HG03095 (cell line): ENCODE measurements at regions not wholly inside any gene's neighbourhood (a gene's known extent, or its start where the extent isn't known, plus 50 kb on each side); places are given as distances from the start of the nearest gene placed in this dataset.
A peak's percentile ranks its signal among the peaks of the same experiment; 100 is the strongest.
"Not testable (repeated sequence)": the region's sequence is repeated elsewhere in the genome, so short reads cannot be mapped to it uniquely, and the experiment has no call there.

Experiments
- ATAC-seq: cut with Tn5 transposase; IDR thresholded peaks from one replicate; pipeline ENCODE4 v1.9.1; 2021; ENCODE audit warnings: moderate library complexity; ENCODE audit not compliant: unreplicated experiment

DNA sequence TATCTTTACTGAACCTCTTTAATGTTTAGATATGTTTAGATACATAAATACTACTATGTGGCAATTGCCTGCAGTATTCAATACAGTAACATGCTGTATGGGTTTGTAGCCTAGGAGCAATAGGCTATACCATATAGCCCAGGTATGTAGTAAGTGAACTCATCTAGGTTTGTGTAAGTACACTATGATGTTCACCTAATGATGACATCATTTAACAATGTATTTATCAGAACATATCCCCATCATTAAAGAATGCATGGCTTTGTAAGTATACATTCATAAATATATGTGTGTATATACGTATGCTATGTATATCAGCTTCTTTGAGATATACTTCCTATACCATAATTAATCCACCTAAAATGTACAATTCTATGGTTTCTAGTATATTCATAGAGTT lies 631.2 kb upstream of the MAN1A1 start:
- ATAC-seq, result no peak

DNA sequence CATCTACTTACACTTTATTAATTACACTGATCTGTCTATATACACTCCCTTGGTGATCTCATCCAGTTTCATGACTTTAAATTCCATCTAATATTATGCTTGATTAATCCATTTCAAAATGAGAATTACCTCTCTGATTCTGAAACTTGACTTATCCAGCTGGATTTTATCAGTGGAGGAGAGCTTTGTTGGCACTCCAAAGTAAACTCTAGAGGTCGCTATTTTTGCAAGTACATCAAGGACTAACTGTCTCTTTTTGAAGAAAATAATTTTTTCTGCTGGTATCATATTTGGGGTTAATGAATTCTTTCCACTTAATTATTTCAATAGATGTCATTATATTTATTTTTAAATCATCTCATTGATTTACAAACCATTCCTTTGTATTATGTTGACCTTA lies 630.3 kb upstream of the MAN1A1 start:
- ATAC-seq, result no peak

DNA sequence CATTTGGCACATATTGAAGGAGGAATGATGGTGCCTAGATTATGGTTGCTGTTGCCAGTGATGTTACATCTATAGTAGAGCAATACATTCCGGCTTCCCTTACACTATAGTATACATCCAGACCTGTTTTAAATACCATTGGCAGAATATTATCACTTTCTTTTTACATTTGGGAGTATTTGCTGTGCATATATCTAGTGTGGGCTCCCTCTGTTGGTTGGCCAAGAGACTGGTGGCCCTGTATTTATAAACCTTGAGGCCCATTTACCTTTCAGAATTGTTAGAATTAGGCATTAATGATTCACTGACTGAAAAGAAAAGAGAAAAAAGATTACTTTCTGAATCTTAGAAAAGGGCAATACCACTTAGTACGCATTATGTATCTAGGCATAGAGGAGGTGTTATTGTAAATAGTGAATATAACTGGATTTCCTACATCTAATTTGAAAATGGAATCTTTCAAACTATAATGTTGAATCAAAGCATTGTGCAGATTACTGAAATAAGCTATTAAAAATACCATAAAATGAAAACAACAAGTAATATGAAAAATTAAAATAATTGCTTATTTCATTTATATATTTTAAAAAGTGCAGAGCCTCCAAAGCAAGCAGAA lies 628.8 kb upstream of the MAN1A1 start:
- ATAC-seq, result peak; percentile 66

DNA sequence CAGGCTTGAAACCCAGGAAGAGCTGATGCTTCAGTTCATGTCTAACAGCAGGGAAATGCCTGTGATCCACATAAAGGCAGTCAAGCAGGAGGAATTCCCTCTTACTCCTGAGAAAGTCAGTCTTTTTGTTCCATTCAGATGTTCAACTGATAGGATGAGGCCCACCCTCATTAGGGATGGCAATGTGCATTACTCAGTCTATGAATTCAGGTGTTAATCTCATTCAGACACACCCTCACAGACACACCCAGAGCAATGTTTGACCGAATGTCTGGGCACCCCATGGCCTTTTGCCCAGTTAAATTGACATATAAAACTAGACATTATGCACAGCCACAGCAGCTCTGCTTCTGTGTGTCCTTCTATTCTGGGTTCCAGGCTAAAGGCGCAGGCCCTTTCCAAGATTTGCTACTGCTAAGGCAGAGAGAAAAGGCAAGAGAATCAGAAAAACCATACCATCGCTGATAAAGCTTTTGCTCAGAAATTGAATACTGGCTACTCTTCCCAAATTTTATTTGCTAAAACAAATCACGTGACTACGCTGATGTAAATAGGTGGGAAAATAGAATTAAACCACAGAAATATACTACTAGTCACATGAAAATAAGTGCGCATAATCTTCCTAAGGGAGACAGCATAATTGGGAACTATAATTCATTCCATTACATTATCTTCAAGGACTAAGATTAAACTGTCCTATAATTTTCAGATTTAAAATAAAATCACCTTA lies 625.0 kb upstream of the MAN1A1 start:
- no peak for ATAC-seq

DNA sequence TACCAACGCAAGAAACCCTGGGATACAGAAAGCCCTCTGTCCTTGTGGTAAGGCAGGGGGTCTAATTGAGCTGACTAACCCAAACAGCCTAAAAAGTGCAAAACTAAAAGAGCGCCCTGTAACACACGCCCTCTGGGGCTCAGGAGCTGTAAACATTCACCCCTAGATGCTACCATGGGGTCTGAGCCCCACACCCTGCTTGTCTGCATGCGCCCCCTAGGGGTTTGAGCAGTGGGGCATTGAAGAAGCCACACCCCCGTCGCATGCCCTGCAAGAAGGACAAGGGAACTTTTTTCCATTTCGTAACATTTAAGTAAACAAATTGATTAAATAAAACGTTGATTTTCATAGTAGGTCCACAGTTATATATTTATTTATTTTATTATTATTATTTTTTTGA lies 616.9 kb upstream of the MAN1A1 start:
- ATAC-seq, result peak; percentile 81

DNA sequence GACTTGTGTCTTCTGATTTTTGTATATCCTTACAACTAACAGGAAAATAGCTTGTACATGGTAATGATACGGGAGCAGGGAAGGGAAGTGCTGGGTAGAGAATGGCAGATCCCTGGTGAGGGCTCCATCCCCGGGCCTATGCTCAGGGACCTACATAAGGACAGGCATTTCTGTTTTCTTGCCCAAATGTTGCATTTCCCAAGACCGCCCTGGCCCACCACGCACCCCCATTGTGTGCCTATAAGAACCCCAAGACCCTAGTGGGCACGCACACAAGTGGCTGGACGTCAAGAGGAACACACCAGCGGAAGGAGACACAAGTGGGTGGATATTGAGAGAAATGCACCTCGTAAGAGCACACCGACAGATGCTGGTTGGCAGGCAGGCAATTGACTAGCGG lies 616.3 kb upstream of the MAN1A1 start:
- ATAC-seq, result no peak

DNA sequence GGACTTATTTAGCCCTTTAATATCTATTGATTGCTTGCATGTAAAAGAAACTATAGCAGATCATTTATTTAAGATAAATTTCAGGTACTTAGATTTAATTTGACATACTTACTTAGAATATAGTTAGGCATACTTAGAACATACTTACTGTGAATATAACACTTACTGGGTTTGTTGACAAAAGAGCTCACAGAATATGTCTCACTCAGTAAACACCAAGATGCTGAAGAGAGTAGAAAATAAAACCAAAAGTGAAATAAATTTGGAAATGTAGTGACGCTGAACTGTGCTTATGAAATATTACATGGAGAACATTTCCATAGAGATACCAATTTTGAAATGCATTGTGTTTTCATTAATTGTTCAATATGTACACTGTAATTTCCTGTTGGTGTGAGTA lies 615.4 kb upstream of the MAN1A1 start:
- ATAC-seq, result no peak

DNA sequence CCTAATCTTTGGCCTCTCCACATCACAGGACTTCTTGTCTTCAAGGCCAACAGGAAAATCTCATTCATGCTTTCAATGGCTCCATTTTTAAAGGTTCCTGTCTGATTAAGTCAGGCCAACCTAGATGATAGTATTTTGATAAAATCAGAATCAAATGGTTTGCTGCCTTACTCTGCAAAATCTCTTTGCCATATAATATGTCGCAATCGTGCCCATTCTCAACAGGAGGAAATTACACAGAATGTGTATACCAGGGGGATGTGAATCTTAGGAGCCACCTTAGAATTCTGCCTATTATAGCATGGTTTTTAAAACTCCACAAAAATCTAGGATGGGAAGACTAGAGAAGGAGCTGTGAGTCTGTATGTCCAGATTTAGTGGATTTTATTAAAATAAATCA lies 612.9 kb upstream of the MAN1A1 start:
- no peak for ATAC-seq

DNA sequence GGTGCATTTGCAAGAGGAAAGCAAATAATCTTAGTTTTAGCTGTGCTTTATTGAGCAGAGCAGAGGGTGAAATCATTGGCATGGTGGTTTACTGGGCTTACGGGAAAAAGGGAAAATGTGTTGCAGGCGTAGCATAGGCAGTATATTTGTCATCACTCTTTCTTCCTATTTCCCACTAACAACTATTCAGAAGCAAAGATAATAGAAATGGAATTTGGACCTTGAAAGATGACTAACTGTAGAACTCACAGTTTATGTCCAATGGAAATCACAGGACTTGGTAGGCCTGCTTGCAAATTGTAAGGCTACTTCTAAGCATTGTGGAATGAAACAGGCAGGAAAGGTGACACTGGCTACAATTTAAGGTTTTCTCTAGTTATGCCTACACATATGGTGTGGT lies 611.9 kb upstream of the MAN1A1 start:
- no peak for ATAC-seq

DNA sequence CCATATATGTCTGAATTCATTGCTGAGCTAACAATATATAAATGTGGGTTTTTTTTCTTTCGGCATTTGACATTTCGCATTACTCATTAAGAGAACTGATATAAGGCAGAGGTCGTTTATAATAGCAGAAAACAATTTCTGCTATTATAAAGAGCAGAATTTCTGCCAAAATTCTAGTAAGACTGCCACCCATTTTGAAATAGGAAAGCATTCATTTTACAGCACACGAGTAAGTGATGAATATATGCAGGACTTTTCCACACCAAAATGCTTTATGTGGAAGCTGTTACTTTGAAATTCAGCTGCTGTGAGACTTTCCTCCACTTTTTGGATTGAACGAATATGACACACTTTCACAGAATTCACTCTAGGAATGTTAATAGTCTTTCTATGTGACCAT lies 610.9 kb upstream of the MAN1A1 start:
- no peak for ATAC-seq

DNA sequence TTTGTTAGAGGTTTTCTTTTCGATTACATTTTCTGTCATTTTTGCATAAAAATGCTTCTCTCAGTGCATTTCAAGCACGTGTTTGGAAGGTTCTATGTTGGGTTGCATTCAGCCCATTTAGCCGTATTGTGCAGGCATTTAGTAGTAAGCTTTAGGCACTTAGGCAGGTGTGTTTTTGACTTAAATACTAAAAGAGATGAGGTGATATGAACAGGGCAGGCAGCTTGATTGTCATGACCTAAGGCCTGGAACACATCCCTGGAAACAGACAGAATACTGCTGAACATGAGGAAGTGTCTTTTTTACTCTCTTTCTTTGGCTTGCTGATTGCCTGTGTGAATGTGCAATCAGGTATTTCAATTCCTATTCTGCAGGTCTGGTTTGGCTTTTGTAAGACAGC lies 610.5 kb upstream of the MAN1A1 start:
- ATAC-seq, result no peak

DNA sequence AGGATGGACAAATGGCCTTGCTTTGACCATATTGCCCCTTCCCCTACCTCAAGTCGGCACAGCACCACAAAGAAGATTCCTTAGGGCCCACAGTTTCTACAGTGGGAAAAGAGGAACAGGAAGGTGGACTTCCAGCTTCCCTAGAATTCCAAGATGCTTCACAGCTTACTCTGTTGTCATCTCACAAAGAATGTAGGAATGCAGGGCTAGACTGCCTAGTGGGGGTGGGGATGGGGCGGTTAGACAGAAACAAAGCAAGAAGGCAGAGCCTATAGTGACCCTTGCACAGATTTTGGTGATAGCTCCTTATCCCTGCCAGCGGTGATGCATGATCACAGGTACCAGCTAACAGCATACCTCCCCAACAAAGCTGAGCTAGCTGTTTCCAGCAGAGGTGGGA lies 607.6 kb upstream of the MAN1A1 start:
- no peak for ATAC-seq

DNA sequence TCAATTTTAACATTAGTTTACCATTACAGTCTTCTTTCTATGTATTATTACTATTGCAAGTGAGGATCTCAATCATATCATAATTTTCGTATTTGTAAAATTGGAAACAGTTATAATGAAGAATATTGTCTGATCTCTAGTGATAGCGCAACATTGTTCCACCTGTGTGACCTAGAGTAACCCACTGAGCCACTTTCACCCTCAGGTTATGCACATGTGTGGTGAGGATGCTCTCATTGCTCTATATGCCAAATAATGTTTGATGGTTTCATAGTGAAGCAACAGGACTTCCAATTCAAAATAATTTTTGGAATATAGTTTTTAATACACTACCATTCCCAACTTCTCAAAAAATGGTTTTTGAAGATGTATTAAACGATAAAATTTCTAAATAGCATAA lies 603.1 kb upstream of the MAN1A1 start:
- ATAC-seq, result no peak

DNA sequence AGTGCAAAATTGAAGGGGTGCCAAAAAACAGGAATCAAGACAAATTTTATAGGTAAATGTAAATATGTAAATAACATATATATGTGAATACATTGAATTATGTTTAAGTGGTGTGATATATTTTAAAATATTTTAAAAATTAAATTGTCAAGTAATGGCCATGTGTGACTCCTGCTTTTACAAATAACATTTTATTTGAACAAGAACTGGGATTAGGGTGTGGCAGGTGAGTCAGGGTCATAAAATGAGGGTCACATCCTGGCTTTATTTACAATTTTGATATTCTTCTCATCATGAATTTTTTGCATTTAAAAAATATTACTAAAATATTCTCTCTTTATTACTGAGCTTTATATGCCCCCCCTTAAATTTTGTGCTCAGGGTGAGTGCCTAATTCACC lies 601.1 kb upstream of the MAN1A1 start:
- no peak for ATAC-seq

DNA sequence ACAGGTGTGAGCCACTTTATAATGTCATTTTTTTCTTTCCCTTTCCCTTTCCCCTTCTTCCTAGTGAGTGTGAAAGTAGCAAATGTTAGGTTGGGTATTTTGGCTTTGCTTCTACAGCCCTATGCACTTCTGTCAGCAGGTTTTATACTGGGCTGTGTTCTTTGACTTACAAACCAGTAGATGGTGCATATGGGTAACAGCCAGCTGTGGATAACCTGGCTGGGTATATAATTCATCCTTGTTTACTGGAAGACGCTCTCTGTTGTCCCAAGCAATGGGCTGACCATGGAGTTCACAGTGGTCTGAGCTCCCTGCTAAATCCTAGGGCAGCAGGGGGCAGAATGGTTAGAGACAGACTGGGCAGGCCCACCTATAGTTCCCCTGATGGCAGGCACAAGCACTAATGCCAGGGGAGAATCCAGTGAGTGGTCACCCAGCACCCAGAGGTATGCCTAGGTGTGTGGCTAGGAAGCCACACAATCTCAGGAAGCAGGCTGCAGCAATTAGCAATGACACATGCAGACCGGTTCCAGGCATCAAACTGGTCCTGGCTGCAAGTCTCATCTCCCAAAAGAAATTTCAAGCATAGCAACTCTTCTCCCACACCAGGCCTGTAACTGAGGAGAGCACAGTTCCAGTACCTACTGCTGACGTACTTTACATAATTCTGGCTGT lies 592.7 kb upstream of the MAN1A1 start:
- ATAC-seq, result no peak

DNA sequence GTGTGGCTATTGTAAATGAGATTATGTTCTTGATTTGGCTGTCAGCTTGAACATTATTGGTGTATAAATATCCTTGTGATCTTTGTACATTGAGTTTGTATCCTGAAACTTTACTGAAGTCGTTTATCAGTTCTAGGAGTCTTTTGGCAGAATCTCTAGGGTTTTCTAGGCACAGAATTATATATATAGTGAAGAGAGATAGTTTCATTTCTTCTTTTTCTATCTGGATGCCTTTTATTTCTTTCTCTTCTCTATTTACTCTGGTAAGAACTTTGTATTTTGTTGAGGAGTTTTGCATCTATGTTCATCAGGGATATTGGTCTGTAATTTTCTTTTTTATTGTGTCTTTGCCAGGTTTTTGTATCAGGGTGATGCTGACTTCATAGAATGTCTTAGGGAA lies 589.2 kb upstream of the MAN1A1 start:
- no peak for ATAC-seq

DNA sequence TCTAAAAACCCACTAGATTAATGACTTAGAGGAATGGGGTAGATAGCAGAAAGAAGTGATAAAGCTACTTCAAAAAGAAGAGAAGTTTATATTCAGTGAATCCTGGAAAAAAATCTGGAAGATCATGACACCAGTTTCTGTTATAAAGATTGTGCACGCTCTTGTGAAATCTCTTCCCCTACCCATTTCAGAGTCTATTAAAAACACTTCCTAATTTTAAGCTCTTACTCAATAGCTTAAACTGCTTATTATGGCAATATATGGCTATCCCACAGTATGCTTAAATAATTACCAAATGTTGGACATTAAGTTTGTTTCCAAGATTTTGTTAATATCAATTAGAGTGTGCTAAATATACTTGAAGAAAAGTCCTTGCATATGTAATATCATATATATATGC lies 585.3 kb upstream of the MAN1A1 start:
- no peak for ATAC-seq

DNA sequence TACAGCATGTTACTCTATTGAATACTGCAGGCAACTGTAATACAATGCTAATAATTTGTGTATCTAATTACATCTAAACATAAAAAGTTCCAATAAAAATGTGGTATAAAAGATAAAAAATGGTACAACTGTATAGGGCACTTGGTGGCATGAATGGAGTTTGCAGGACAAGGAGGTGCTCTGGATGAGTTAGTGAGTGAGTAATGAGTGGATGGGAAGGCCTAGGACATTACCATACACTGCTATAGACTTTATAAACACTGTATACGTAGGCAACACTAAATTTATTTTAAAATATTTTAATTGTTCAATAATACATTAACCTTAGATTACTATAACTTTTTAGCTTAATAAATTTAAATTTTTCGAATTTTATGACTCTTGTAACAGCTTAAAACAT lies 579.6 kb upstream of the MAN1A1 start:
- no peak for ATAC-seq

DNA sequence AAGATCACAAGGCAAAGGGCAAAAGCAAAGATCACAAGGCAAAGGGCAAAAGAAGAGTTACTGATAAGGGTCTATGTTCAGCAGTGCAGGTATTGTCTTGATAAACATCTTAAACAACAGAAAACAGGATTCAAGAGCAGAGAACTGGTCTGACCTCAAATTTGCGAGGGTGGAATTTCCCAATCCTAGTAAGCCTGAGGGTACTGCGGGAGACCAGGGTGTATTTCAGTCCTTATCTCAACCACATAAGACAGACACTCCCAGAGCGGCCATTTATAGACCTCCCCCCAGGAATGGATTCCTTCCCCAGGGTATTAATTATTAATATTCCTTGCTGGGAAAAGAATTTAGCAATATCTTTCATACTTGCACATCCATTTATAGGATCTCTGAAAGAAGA lies 575.3 kb upstream of the MAN1A1 start:
- not testable (repeated sequence) for ATAC-seq

DNA sequence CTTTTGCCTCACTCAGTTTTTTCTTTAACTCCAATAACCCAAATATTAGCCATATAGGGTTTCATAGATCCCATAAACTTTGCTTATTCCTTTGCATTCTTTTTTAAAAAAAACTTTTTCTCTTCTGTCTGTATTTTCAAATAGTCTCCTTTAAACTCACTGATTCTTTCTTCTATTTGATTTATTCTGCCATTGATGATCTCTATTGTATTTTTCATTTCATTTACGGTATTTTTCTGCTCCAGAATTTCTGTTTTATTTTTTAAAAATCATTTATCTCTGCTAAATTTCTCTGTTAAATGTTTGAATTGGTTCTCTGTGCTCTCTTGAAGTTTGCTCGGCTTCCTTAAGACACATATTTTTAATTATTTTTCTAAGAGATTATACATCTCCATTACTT lies 573.3 kb upstream of the MAN1A1 start:
- no peak for ATAC-seq

DNA sequence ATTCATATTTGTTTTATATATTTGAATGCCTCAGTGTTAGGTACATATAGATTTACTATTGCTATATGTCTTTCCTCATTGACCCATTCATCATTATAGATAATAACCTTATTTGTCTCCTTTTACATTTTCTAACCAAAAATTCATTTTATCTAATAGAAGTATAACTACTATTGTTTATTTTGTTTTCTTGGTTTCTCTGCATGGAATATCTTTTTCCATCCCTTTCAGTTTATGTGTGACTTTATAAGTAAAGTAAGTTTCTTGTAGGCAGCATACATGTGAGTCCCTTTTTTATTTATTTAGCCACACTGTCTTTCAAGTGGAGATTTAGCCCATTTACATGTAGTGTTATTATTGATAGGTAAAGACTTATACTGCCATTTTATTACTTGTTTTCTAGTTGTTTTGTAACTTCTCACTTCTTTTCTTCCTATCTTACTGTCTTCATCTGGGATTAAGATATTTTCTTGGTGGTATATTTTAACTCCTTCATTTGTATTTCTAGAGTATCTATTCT lies 572.0 kb upstream of the MAN1A1 start:
- no peak for ATAC-seq

DNA sequence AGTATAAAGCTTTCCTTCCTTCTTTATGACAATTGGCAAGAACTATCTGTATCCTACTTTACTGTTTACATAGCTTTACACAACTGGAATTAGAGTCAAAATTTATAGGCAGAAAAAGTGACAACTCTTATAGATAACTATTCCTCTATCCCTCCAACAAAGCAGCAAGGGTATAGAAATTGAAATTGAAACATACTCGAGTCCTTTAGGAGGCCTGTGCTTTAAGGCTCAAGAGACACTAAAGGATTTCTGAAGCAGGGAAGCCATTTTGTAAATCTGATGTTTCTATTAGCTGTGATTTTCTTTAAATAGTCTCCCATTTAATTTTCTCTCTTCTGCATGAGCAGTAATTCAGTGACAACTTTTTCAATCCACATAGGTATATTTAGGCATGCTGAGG lies 567.6 kb upstream of the MAN1A1 start:
- ATAC-seq, result no peak
